ENCODE measurements at regions not wholly inside any gene's neighbourhood (a gene's known extent, or its start where the extent isn't known, plus 50 kb on each side); places are given as distances from the start of the nearest gene placed in this dataset.

DNA sequence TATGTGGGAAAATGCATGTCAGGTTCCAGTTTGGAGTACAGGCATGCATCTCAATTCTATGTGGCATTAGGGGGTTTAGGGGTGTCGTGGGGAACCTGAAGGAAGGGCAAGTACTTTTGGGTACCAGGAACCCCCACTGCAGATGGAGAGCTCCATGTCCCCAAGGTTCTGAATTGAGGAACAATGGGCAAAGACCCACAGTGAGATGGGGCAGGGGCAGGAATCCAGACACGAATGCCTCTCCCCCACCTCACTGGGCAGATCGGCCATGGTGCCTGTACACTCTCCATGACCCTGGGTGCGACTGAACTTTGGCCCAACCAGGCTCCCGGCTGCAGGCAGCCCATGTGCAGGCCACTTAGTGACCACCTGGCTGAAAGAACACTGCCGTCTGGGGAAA is 209.3 kb downstream of the HAUS1 start:
- TF ChIP-seq, protein P1, sequence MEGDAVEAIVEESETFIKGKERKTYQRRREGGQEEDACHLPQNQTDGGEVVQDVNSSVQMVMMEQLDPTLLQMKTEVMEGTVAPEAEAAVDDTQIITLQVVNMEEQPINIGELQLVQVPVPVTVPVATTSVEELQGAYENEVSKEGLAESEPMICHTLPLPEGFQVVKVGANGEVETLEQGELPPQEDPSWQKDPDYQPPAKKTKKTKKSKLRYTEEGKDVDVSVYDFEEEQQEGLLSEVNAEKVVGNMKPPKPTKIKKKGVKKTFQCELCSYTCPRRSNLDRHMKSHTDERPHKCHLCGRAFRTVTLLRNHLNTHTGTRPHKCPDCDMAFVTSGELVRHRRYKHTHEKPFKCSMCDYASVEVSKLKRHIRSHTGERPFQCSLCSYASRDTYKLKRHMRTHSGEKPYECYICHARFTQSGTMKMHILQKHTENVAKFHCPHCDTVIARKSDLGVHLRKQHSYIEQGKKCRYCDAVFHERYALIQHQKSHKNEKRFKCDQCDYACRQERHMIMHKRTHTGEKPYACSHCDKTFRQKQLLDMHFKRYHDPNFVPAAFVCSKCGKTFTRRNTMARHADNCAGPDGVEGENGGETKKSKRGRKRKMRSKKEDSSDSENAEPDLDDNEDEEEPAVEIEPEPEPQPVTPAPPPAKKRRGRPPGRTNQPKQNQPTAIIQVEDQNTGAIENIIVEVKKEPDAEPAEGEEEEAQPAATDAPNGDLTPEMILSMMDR (conservative IDR thresholded peaks at IDR 0.05), result no peak
- no peak for TF ChIP-seq ZFX (IDR thresholded peaks at IDR 0.05)

Data from C4-2B (cell line).